ENCODE measurements at regions not wholly inside any gene's neighbourhood (a gene's known extent, or its start where the extent isn't known, plus 50 kb on each side); places are given as distances from the start of the nearest gene placed in this dataset.
A peak's percentile ranks its signal among the peaks of the same experiment; 100 is the strongest.
"Not testable (repeated sequence)": the region's sequence is repeated elsewhere in the genome, so short reads cannot be mapped to it uniquely, and the experiment has no call there.

DNA sequence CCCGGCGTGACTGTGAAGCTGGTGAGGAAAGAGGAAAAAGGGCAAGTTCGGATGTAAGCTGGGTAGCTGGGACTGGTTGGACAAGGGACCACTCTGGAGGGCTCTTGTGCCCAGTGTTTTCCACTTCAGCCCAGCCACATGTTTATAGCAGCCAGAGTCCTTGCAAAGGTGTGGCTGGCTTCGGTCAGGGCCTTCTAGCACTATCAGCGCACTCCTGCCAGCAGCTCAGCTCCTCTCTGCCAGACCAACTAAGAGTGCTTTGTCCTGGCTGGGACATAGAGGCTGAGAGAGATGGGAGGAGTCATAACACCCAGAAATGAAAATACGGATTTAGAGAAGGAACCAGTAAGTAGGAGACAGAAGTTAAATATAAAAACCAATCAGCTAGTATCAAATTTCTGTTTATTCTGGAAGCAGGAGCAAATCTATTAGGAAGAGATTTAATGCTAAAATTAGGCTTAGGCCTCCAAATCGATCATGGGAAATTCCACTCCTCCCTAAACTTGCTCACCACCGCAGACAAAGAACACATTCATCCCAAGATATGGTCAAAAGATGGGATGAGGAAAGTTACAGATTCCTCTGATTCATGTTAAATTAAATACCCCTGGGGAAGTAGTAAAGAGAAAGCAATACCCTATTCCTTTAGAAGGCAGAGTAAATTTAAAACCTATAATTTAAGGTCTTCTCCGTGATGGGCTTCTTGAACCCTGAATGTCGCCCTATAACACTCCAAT, 135.0 kb downstream of the RALA start:
- DNase-seq (ENCODE audit: low read depth): no peak

DNA sequence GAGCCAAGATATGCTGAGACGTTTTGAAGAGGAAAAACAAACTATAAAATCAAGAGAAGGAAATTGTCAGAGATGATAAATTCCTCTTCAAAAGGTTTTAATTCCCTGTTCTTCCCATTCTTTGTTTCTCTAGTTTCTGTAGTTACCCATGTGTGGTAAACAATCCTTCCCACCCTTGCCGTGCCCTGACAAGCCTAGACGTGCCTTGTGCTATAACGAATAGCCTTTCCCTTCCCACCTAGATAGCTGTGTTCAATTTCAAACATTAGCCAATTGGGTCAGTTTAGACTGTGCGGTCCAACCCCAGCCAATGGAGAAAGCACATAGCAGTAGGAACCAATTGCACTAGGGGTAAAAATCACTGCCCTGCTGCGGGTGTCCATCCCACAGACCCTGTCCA, 138.1 kb downstream of the RALA start:
- DNase-seq (ENCODE audit: low read depth): no peak

DNA sequence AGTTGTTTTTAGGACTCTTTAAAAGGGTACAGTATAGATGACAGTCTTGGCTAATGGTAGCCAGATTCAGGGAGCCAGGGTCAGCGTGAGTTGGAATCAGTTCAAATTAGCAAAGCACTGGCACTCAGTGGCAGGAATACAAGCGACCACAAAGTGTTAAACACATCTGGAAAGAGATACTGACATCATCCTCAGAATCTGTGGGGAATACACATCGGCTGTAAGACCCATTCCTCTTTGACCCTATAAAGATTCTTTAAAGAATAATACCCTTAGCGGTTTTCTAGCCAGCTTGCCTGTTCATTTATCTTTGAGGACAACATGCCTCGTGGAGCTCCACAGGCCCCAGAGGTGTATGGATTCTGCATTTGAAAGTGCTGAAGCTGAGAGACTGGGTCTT, 139.1 kb downstream of the RALA start:
- DNase-seq (ENCODE audit: low read depth): peak; percentile 33

- peak; percentile 55 for DNase-seq (ENCODE audit: low read depth)
Measured at GRCh38 chr7:39762881-39763280, 139.5 kb downstream of the RALA start.

- DNase-seq (ENCODE audit: low read depth): not testable (repeated sequence)
Measured at GRCh38 chr7:39765833-39766232, 142.5 kb downstream of the RALA start.

GRCh38 chr7:39768439-39768838, 145.1 kb downstream of the RALA start:
- not testable (repeated sequence) for DNase-seq (ENCODE audit: low read depth)

DNA sequence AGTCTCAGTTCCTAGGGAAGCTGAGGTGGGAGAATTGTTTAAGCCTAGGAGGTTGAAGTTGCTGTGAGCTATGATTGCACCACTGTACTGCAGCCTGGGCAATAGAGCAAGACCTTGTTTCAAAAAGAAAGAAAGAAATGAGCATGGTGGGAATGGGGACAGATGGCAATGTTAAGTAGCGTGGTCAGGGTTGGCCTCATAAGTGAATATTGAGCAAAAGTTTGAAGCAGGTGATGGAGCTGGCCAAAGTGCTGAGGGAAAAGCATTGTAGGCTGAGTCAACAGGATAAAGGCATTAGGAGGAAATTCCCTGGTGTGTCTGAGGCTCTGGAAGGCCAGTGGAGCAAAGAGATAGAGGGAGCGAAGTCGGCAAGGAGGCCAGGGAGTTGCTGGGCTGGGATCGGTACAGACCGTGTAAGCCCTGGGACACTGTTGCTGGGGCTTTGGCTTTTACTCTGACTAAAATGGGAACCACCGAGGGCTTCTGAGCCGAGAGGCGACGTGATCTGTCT, 151.0 kb downstream of the RALA start:
- not testable (repeated sequence) for DNase-seq (ENCODE audit: low read depth)

DNA sequence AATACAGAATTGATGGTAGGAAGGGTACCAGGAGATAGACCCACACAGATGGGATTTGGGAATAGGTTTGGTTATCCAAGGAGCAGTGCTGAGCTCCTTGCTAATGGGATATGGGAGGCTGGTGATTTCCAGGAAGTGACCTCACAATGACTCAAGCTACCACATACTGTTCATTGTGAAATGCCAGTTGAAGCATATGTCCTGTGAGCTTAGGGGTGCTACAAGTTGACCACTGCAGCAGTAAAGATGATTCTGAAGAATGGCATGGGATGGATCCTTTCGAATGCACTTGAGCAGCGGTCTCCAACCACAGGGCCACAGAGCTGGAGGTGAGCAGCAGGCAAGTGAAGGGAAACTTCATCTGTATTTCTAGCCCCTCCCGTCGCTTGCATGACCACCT, 158.2 kb downstream of the RALA start:
- peak; percentile 56 for DNase-seq (ENCODE audit: low read depth)

DNA sequence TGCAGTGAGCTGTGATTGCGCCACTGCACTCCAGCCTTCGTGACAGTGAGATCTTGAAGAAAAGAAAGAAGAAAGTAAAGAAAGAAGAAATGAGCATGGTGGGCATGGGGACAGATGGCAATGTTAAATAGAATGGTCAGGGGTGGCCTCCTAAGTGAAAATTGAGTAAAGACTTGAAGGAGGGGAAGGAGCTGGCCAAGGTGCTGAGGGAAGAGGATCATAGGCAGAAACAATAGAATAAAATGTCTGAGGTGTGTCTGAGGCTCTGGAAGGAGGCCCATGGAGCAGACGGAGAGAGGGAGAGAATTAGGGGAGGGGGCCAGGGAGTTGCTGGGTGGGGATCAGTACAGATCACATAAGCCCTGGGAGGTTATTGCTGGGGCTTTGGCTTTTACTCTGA, 163.1 kb downstream of the RALA start:
- DNase-seq (ENCODE audit: low read depth): not testable (repeated sequence)

DNA sequence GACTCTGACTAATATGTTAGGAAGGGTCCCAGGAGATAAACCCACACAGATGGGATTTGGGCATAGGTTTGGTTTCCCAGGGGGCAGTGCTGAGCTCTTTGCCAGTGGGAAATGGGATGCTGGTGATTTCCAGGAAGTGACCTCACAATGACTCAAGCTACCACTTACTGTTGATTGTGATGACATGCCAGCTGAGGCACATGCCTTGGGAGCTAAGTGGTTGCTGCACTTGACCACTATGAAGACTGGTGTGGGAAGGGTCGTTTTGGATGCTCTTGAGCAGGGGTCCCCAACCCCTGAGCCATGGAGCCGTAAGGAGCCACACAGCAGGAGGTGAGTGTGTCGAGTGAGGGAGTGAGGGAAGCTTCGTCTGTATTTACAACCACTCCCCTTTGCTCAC, 159.0 kb upstream of the CDK13 start:
- DNase-seq (ENCODE audit: low read depth): peak; percentile 17

GRCh38 chr7:39791911-39792310, 158.1 kb upstream of the CDK13 start:
- not testable (repeated sequence) for DNase-seq (ENCODE audit: low read depth)

GRCh38 chr7:39793026-39793425, 157.0 kb upstream of the CDK13 start:
- not testable (repeated sequence) for DNase-seq (ENCODE audit: low read depth)

GRCh38 chr7:39793851-39794250, 156.2 kb upstream of the CDK13 start:
- DNase-seq (ENCODE audit: low read depth): not testable (repeated sequence)

DNA sequence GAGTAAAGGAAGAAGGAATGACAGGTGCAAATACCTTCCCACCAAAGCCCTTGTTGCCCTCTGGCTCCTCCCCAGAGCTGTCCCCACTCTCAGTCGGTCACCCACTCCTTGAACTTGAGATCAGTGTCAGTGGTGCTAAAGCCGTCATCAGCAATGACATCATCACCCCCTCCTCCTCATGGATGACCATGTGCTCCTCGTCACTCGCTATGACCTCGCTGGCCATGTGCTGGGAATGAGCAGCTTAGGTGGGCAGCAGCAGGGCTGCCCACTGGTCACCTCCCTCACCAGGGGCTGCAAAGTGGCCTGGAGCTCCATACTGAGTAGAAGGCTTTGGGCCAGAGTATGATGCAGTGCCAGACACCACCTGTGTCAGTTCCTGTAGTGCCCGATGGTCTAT, 153.1 kb upstream of the CDK13 start:
- DNase-seq (ENCODE audit: low read depth): not testable (repeated sequence)

GRCh38 chr7:39798077-39798476, 152.0 kb upstream of the CDK13 start:
- DNase-seq (ENCODE audit: low read depth): not testable (repeated sequence)

DNA sequence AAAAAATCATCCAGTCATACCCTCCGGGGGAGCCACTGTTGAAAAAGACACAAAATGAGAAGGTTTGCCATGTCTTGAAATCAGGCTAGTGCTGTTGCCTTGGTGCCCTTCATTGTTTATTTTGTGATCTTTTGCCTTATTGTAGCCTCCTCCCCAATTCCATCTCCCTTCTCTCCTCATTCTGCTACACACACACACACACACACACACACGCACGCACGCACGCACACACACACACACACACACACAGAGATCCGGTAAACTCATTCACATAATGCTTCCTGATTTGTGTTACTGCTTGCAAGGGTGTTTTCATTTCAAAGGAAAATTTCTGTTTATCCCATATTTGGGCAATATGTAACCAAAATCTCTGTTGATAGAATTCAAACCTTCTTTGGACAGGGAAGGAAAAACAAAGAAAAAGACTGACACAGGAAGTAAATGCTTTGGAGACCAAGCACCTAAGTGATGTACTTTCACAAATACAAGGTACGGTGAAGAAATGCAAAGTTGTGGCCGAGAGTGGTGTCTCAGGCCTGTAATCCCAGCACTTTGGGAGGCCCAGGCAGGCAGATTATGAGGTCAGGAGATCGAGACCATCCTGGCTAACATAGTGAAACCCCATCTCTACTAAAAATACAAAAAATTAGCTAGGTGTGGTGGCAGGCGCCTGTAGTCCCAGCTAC, 141.1 kb upstream of the CDK13 start:
- DNase-seq (ENCODE audit: low read depth): no peak

GRCh38 chr7:39810204-39810642, 139.8 kb upstream of the CDK13 start:
- DNase-seq (ENCODE audit: low read depth): no peak

GRCh38 chr7:39810710-39811109, 139.3 kb upstream of the CDK13 start:
- DNase-seq (ENCODE audit: low read depth): no peak

GRCh38 chr7:39811161-39811614, 138.9 kb upstream of the CDK13 start:
- peak; percentile 45 for DNase-seq (ENCODE audit: low read depth)

- DNase-seq (ENCODE audit: low read depth): no peak
Measured at GRCh38 chr7:39816462-39817060, 133.5 kb upstream of the CDK13 start.

- DNase-seq (ENCODE audit: low read depth): no peak
Measured at GRCh38 chr7:39819514-39819913, 130.5 kb upstream of the CDK13 start.

DNA sequence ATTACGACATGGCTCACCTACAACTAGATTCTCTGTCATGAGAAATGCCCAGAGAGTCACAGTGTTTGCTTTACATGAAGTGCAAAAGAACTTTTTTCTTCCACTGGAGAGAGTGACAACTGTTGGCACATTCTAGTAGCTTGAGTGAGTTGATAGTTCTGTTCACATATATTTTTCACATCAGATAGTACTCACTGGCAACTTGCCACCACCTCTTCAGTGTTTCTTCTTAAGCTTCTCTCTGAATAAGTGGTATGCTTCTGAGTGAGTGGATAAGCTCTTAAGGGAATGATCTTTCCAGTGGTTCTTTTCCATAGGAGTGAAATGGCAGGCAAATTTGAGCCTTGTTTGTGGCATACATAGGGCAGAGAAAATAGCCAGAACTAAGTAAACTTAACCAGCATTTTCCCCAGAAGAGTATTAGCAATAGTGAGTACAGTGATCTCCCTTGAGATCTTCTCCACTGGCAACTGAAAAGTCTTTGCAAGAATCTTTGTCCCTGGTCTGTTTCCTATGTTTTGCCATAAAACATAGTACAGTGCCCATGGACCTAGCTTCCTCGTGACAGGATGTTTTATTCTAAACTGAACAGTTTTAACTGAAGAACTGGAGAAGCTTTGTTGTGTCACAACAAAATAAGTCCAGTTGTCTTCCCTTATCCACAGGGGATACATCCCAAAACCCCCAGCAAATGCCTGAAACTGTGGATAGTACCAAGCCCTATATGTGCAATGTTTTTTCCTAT, 125.4 kb upstream of the CDK13 start:
- no peak for DNase-seq (ENCODE audit: low read depth)
